Stomach (tissue), 8 donors: ENCODE measurements at regions not wholly inside any gene's neighbourhood (a gene's known extent, or its start where the extent isn't known, plus 50 kb on each side); places are given as distances from the start of the nearest gene placed in this dataset.

ENCODE experiments used
- DNase-seq, 2 donors: peaks; one replicate each; pipeline versions ENCODE4 v3.0.0 to v3.0.0-alpha.2; 2013 to 2019
- H3K27ac ChIP-seq, 5 donors: fragments of 200-600 bp in 4 of 5; sonication (generic) in 4 of 5; one replicate each; pipeline ENCODE4 v1.5.1; 2013 to 2019; ENCODE audit warnings: mild to moderate bottlenecking in 1 of 5, moderate library complexity in 1 of 5
- H3K27me3 ChIP-seq, 3 donors: fragments of 200-600 bp; sonication (generic); one replicate each; pipeline ENCODE4 v1.5.1; 2017 to 2019; ENCODE audit warnings: mixed run types in 1 of 3
- H3K36me3 ChIP-seq, 4 donors: fragments of 200-600 bp; sonication (generic); 1 replicate in 3 of 4; 2 replicates in 1 of 4; pipeline ENCODE4 v1.5.1; 2016 to 2019
- H3K4me1 ChIP-seq, 4 donors: fragments of 200-600 bp; sonication (generic); one replicate each; pipeline ENCODE4 v1.5.1; 2016 to 2019
- H3K4me3 ChIP-seq, 4 donors: fragments of 200-600 bp; sonication (generic) in 3 of 4; one replicate each; pipeline ENCODE4 v1.5.1; 2016 to 2019; ENCODE audit warnings: mild to moderate bottlenecking in 1 of 4
- H3K9me3 ChIP-seq, 4 donors: fragments of 200-600 bp; sonication (generic); one replicate each; pipeline ENCODE4 v1.5.1; 2016 to 2019
- CTCF ChIP-seq, 7 experiments: fragments of 450-650 bp in 4 of 7; fragments of 200-600 bp in 3 of 7; sonication (generic) in 3 of 7; IDR thresholded peaks; one replicate each; pipeline ENCODE4 v1.5.1; 2016 to 2019; ENCODE audit warnings: antibody characterized with exemption in 7 of 7, control low read depth in 2 of 7, mild to moderate bottlenecking in 1 of 7
- EP300 ChIP-seq: sonication (generic); formaldehyde crosslinking; IDR thresholded peaks from one replicate; pipeline ENCODE4 v1.6.1; 2017; ENCODE audit warnings: antibody characterized with exemption
- POLR2A ChIP-seq, 4 donors: fragments of 450-650 bp; IDR thresholded peaks; one replicate each; pipeline ENCODE4 v1.6.1; 2016; ENCODE audit warnings: antibody characterized with exemption in 4 of 4, control low read depth in 2 of 4, mild to moderate bottlenecking in 1 of 4, moderate library complexity in 1 of 4
- POLR2AphosphoS5 ChIP-seq, 3 donors: sonication (generic); formaldehyde crosslinking; IDR thresholded peaks; one replicate each; pipeline ENCODE4 v1.6.1; 2016; ENCODE audit warnings: antibody characterized with exemption in 3 of 3
- WGBS, 5 donors: extraction: QIAGEN DNeasy Blood & Tissue Kit in 3 of 5; methylation state at CpG; one replicate each; pipeline versions ENCODE4 v1.1.5 to v1.1.7; 2013 to 2018; 5-methylcytosine and 5-hydroxymethylcytosine counted together
- intact Hi-C: fragments of 100-400 bp; cut with DNase I; formaldehyde crosslinking; loops from one replicate; pipeline ENCODE4 v1.15.1; 2023; ENCODE audit warnings: low total_unique reads
- donor health status: healthy with polysubstance abuse.
- donor health status: Bipolar disorder and iron deficiency.
- donor health status: healthy.

- Histone ChIP-seq H3K36me3 (no peaks in the 10 kb centered on the region), H3K9me3 (no peaks in the 10 kb centered on the region), H3K4me1 (peaks cover 0 to 18% (median 0%) of the 10 kb centered on the region in 4 donors), H3K4me3 (no peak overlapping the region), H3K27me3 (no peaks in the 10 kb centered on the region), H3K27ac (no peak overlapping the region)
- intact Hi-C loops, result no loop called here
- 39 to 54% (median 52%) methylated on average over 2 of the region's 2 CpGs for WGBS, 5 donors
- no peak for TF ChIP-seq CTCF (IDR thresholded peaks at IDR 0.05)
- no peak for TF ChIP-seq EP300
- TF ChIP-seq POLR2AphosphoS5 (IDR thresholded peaks at IDR 0.05), result no peak
- TF ChIP-seq POLR2A (IDR thresholded peaks at IDR 0.05), result no peak
- no peak for DNase-seq
Measured at GRCh38 chr16:9338068-9338467, 246.6 kb downstream of the HAPSTR1 start.

GRCh38 chr16:9338510-9338909, 247.1 kb downstream of the HAPSTR1 start:
- no peak overlapping the region for H3K4me3 ChIP-seq
- intact Hi-C loops, result no loop called here
- DNase-seq, result no peak
- no peaks in the 10 kb centered on the region for H3K27me3 ChIP-seq
- H3K36me3 ChIP-seq, result no peaks in the 10 kb centered on the region
- no peak overlapping the region for H3K27ac ChIP-seq
- peaks cover 0 to 23% (median 0%) of the 10 kb centered on the region in 4 donors for H3K4me1 ChIP-seq
- WGBS, 5 donors, result 79 to 84% (median 81%) methylated on average over 4 of the region's 4 CpGs
- no peak for TF ChIP-seq POLR2A (IDR thresholded peaks at IDR 0.05)
- no peak for TF ChIP-seq EP300
- no peak for TF ChIP-seq POLR2AphosphoS5 (IDR thresholded peaks at IDR 0.05)
- TF ChIP-seq CTCF (IDR thresholded peaks at IDR 0.05), result no peak
- no peaks in the 10 kb centered on the region for H3K9me3 ChIP-seq

GRCh38 chr16:9340526-9341256, 249.2 kb downstream of the HAPSTR1 start:
- H3K27ac ChIP-seq, result peak overlapping the region in 2 of 5 donors; percentile 5 to 19
- intact Hi-C loops, result no loop called here
- WGBS, 5 donors, result 65 to 76% (median 75%) methylated on average over 15 of the region's 15 CpGs
- H3K27me3 ChIP-seq, result no peaks in the 10 kb centered on the region
- H3K4me3 ChIP-seq, result no peak overlapping the region
- peaks cover 0 to 25% (median 0%) of the 10 kb centered on the region in 4 donors for H3K4me1 ChIP-seq
- no peaks in the 10 kb centered on the region for H3K9me3 ChIP-seq
- H3K36me3 ChIP-seq, result no peaks in the 10 kb centered on the region
- no peak for DNase-seq
- TF ChIP-seq CTCF (IDR thresholded peaks at IDR 0.05), result no peak
- TF ChIP-seq EP300, result no peak
- peak in 1 of 3 donors; percentile 4 for TF ChIP-seq POLR2AphosphoS5 (IDR thresholded peaks at IDR 0.05)
- no peak for TF ChIP-seq POLR2A (IDR thresholded peaks at IDR 0.05)

GRCh38 chr16:9343276-9343675, 251.8 kb downstream of the HAPSTR1 start:
- Histone ChIP-seq H3K27ac (no peak overlapping the region), H3K4me1 (peaks cover 0 to 18% (median 0%) of the 10 kb centered on the region in 4 donors), H3K36me3 (no peaks in the 10 kb centered on the region), H3K9me3 (peaks cover 0 to 6% (median 3%) of the 10 kb centered on the region in 4 donors), H3K4me3 (no peak overlapping the region), H3K27me3 (no peaks in the 10 kb centered on the region)
- TF ChIP-seq POLR2AphosphoS5 (IDR thresholded peaks at IDR 0.05), result no peak
- TF ChIP-seq CTCF (IDR thresholded peaks at IDR 0.05), result no peak
- no peak for TF ChIP-seq POLR2A (IDR thresholded peaks at IDR 0.05)
- intact Hi-C loops, result no loop called here
- WGBS, 5 donors, result 31 to 56% (median 39%) methylated on average over 6 of the region's 6 CpGs
- no peak for DNase-seq
